Upper lobe of left lung (tissue), 6 donors: ENCODE measurements at regions not wholly inside any gene's neighbourhood (a gene's known extent, or its start where the extent isn't known, plus 50 kb on each side); places are given as distances from the start of the nearest gene placed in this dataset.

Experiments
- ATAC-seq, 2 donors: fragments of 200-7000 bp; cut with Tn5 transposase; one replicate each; pipeline ENCODE4 v1.9.1; 2022; ENCODE audit warnings: mild to moderate bottlenecking in 2 of 2, moderate library complexity in 2 of 2; ENCODE audit not compliant: low FRiP score in 2 of 2
- DNase-seq, 2 donors: peaks; one replicate each; pipeline ENCODE4 v3.0.0-alpha.2; 2019 to 2020
- H3K27ac ChIP-seq, 4 donors: fragments of 200-600 bp; sonication (generic); one replicate each; pipeline ENCODE4 v1.5.1; 2016 to 2019
- H3K27me3 ChIP-seq, 4 donors: fragments of 200-600 bp; sonication (generic); one replicate each; pipeline ENCODE4 v1.5.1; 2017 to 2019
- H3K36me3 ChIP-seq, 4 donors: fragments of 200-600 bp; sonication (generic); one replicate each; pipeline ENCODE4 v1.5.1; 2016 to 2019
- H3K4me1 ChIP-seq, 4 donors: fragments of 200-600 bp; sonication (generic); one replicate each; pipeline ENCODE4 v1.5.1; 2018 to 2019
- H3K4me3 ChIP-seq, 4 donors: fragments of 200-600 bp; sonication (generic); one replicate each; pipeline ENCODE4 v1.5.1; 2017 to 2019; ENCODE audit warnings: mild to moderate bottlenecking in 2 of 4, moderate library complexity in 1 of 4
- H3K9me3 ChIP-seq, 4 donors: fragments of 200-600 bp; sonication (generic); one replicate each; pipeline ENCODE4 v1.5.1; 2018 to 2019
- CTCF ChIP-seq, 6 experiments: fragments of 450-650 bp in 4 of 6; fragments of 200-600 bp in 2 of 6; sonication (generic) in 2 of 6; IDR thresholded peaks; one replicate each; pipeline ENCODE4 v1.5.1; 2016 to 2019; ENCODE audit warnings: antibody characterized with exemption in 6 of 6
- EP300 ChIP-seq, 4 donors: sonication (generic); formaldehyde crosslinking; IDR thresholded peaks; one replicate each; pipeline ENCODE4 v1.5.1; 2017; ENCODE audit warnings: antibody characterized with exemption in 4 of 4, control low read depth in 2 of 4
- POLR2A ChIP-seq, 4 donors: fragments of 450-650 bp; IDR thresholded peaks; one replicate each; pipeline ENCODE4 v1.5.1; 2016 to 2017; ENCODE audit warnings: antibody characterized with exemption in 4 of 4, mild to moderate bottlenecking in 2 of 4
- POLR2AphosphoS5 ChIP-seq, 2 donors: sonication (generic); formaldehyde crosslinking; IDR thresholded peaks; one replicate each; pipeline ENCODE4 v1.5.1; 2017; ENCODE audit warnings: antibody characterized with exemption in 2 of 2
- WGBS, 2 donors: methylation state at CpG; one replicate each; pipeline ENCODE4 v1.1.5; 2017 to 2018; 5-methylcytosine and 5-hydroxymethylcytosine counted together
- donor health status: DM: no; HTN: no; CAD: no; lungs with moderate emphysema.
- donor health status: DM: no; HTN: yes; CAD: no; lungs with severe emphysema.

- Histone ChIP-seq H3K4me1 (peaks cover 0 to 7% (median 5%) of the 10 kb centered on the region in 4 donors), H3K27ac (peak overlapping the region; percentile 11 to 68 (median 34)), H3K9me3 (no peaks in the 10 kb centered on the region), H3K27me3 (no peaks in the 10 kb centered on the region), H3K4me3 (peak overlapping the region in 1 of 4 donors; percentile 16), H3K36me3 (no peaks in the 10 kb centered on the region)
- DNase-seq (no peak), ATAC-seq (no peak)
- TF ChIP-seq POLR2A (IDR thresholded peaks at IDR 0.05) (no peak), POLR2AphosphoS5 (IDR thresholded peaks at IDR 0.05) (no peak), CTCF (IDR thresholded peaks at IDR 0.05) (no peak), EP300 (IDR thresholded peaks at IDR 0.05) (no peak)
- 26 to 32% methylated on average over 2 of the region's 2 CpGs for WGBS, 2 donors
These were observed 50.7 kb upstream of the TPRG1 start for GRCh38 chr3:189121092-189121491.
